ENCODE measurements at regions not wholly inside any gene's neighbourhood (a gene's known extent, or its start where the extent isn't known, plus 50 kb on each side); places are given as distances from the start of the nearest gene placed in this dataset.
A peak's percentile ranks its signal among the peaks of the same experiment; 100 is the strongest.
"Not testable (repeated sequence)": the region's sequence is repeated elsewhere in the genome, so short reads cannot be mapped to it uniquely, and the experiment has no call there.

GRCh38 chr1:102365071-102365470 lies 368.3 kb upstream of the OLFM3 start:
- Histone ChIP-seq H3K4me3 (no peak overlapping the region), H3K4me1 (replicated peaks in 1 of 2) (no peaks in the 10 kb centered on the region), H3K27ac (no peak overlapping the region)
- no peak for ATAC-seq (replicated peaks in 6 of 8)
- WGBS, 10 experiments: 44 to 100% (median 89%) methylated on average over 1 to 3 of the region's 3 CpGs; no CpG with 5 or more reads in 2 of the 10 experiments
- in situ Hi-C loops (cut with MboI; ENCODE audit: low pct_unique_long_range_greater_than_20kb in 2 of 9, low sequenced_read_pairs in 9 of 9, unreplicated experiment in 9 of 9): no loop called here

DNA sequence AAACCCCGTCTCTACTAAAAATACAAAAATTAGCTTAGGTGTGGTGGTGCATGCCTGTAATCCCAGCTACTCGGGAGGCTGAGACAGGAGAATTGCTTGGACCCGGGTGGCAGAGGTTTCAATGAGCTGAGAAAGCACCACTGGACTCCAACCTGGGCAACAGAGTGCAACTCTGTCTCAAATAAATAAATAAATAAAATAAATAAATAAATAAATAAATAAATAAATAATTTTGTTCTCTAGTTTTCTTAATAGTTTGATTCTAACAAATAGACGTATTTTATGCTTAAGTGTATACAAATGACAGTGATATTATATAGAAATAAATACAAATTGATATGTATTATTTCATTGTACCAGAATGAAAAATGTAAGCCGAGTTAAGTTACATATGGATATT lies 339.9 kb upstream of the OLFM3 start:
- WGBS, 10 experiments: 15 to 100% (median 94%) methylated on average over 2 to 5 of the region's 5 CpGs
- Histone ChIP-seq H3K4me1 (replicated peaks in 1 of 2) (peaks cover 0 to 5% of the 10 kb centered on the region in 2 donors), H3K4me3 (no peak overlapping the region), H3K27ac (no peak overlapping the region)
- no peak for ATAC-seq (replicated peaks in 6 of 8)
- in situ Hi-C loops (cut with MboI; ENCODE audit: low pct_unique_long_range_greater_than_20kb in 2 of 9, low sequenced_read_pairs in 9 of 9, unreplicated experiment in 9 of 9): no loop called here

GRCh38 chr1:102318104-102318806 lies 321.5 kb upstream of the OLFM3 start:
- H3K27ac ChIP-seq: no peak overlapping the region
- H3K4me1 ChIP-seq (replicated peaks in 1 of 2): no peaks in the 10 kb centered on the region
- no peak overlapping the region for H3K4me3 ChIP-seq
- no peak for ATAC-seq (replicated peaks in 6 of 8)
- 18 to 100% (median 86%) methylated on average over 1 to 4 of the region's 4 CpGs for WGBS, 10 experiments
- in situ Hi-C loops (cut with MboI; ENCODE audit: low pct_unique_long_range_greater_than_20kb in 2 of 9, low sequenced_read_pairs in 9 of 9, unreplicated experiment in 9 of 9): no loop called here

GRCh38 chr1:102315096-102315495 lies 318.4 kb upstream of the OLFM3 start:
- no peak overlapping the region for H3K27ac ChIP-seq
- H3K4me3 ChIP-seq: no peak overlapping the region
- in situ Hi-C loops (cut with MboI; ENCODE audit: low pct_unique_long_range_greater_than_20kb in 2 of 9, low sequenced_read_pairs in 9 of 9, unreplicated experiment in 9 of 9): no loop called here
- no peak for ATAC-seq (replicated peaks in 6 of 8)
- no peaks in the 10 kb centered on the region for H3K4me1 ChIP-seq (replicated peaks in 1 of 2)

DNA sequence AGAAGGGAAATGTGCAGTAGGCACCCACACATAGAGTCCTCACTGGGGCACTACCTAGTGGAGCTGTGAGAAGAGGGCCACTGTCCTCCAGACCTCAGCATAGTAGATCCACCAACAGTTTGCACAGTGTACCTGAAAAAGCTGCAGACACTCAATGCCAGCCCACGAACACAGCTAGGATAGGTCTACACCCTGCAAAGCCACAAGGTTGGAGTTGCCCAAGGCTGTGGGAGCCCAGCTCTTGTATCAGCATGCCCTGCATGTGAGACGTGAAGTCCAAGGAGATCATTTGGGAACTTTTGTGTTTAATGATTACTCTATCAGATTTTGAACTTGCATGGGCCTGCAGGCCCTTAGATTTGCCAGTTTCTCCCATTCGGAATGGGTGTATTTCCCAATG lies 299.4 kb upstream of the OLFM3 start:
- 8 to 100% (median 86%) methylated on average over 1 to 3 of the region's 3 CpGs; no CpG with 5 or more reads in 3 of the 10 experiments for WGBS, 10 experiments
- no peak overlapping the region for H3K27ac ChIP-seq
- no peak overlapping the region for H3K4me3 ChIP-seq
- no peaks in the 10 kb centered on the region for H3K4me1 ChIP-seq (replicated peaks in 1 of 2)
- no peak for ATAC-seq (replicated peaks in 6 of 8)
- in situ Hi-C loops (cut with MboI; ENCODE audit: low pct_unique_long_range_greater_than_20kb in 2 of 9, low sequenced_read_pairs in 9 of 9, unreplicated experiment in 9 of 9): no loop called here

- no peaks in the 10 kb centered on the region for H3K4me1 ChIP-seq (replicated peaks in 1 of 2)
- H3K4me3 ChIP-seq: no peak overlapping the region
- in situ Hi-C loops (cut with MboI; ENCODE audit: low pct_unique_long_range_greater_than_20kb in 2 of 9, low sequenced_read_pairs in 9 of 9, unreplicated experiment in 9 of 9): no loop called here
- 0 to 90% (median 52%) methylated on average over 1 of the region's 1 CpG; no CpG with 5 or more reads in 2 of the 10 experiments for WGBS, 10 experiments
- peak in 2 of 8 experiments; percentile 67 to 72 for ATAC-seq (replicated peaks in 6 of 8)
- no peak overlapping the region for H3K27ac ChIP-seq
These were observed 286.2 kb upstream of the OLFM3 start for GRCh38 chr1:102282955-102283354.

DNA sequence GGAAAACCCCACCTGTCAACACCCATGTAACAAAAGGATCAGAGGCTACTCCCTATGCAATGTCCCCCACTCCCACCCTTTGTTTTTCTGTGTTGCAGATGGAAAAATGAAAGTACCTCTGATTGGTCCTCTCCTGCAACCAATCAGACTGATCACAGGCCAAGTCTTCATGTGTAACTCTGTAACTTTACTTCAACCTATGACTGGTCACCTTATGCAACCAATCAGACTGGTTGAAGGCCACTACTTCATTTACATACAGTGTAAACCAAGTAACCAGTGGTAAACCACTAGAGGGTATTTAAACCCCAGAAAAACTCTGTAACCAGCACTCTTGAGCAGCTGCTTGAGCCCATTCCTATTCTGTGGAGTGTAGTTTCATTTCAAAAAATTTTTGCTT lies 266.3 kb upstream of the OLFM3 start:
- H3K27ac ChIP-seq: no peak overlapping the region
- in situ Hi-C loops (cut with MboI; ENCODE audit: low pct_unique_long_range_greater_than_20kb in 2 of 9, low sequenced_read_pairs in 9 of 9, unreplicated experiment in 9 of 9): no loop called here
- H3K4me3 ChIP-seq: no peak overlapping the region
- ATAC-seq (replicated peaks in 6 of 8): no peak
- H3K4me1 ChIP-seq (replicated peaks in 1 of 2): no peaks in the 10 kb centered on the region

- ATAC-seq (replicated peaks in 6 of 8): no peak
- in situ Hi-C loops (cut with MboI; ENCODE audit: low pct_unique_long_range_greater_than_20kb in 2 of 9, low sequenced_read_pairs in 9 of 9, unreplicated experiment in 9 of 9): no loop called here
- H3K4me3 ChIP-seq: no peak overlapping the region
- no peaks in the 10 kb centered on the region for H3K4me1 ChIP-seq (replicated peaks in 1 of 2)
- H3K27ac ChIP-seq: no peak overlapping the region
- WGBS, 10 experiments: 25 to 100% (median 80%) methylated on average over 1 to 4 of the region's 4 CpGs; no CpG with 5 or more reads in 1 of the 10 experiments
These were observed 256.2 kb upstream of the OLFM3 start for GRCh38 chr1:102252731-102253505.

DNA sequence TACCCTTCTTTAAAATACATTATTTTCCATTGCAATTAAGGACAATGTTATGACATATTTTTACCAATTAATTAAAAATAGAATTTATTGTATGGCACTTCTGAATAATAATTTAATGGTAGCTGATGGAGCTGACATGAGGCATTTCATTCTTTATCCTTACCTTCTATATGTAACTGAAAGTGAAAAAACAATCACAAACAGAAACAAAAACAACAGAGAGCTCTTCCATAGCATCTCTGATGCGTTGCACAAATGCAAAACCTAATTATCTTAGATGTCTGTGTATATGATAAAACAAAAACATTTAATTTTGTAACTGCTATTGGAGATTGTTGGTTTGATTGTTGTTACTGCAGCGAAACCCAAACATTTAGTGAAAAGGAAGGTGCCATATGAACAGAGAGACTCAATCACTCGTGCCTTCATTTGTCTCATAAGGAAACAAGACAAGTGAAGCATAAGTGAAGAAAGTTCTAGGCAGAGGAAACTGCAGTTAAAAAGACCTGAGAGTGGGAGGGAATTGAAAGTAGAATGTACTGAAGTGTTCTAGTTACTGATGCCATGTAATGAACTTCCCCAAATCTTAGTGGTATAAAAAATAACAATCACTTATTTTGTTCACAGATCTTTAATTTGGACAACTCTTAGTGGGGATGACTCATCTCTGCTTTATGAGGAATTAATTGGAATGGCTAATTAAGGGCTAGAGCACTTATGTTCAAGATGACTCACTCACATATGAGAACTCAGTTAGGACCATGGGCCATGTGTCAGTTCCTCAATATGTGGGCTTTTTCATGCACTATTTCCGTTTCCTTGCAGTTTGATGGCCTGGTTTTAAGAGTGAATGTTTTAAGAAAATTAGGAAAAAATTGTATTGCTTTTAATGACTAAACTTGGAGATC lies 245.0 kb upstream of the OLFM3 start:
- Histone ChIP-seq H3K27ac (no peak overlapping the region), H3K4me1 (replicated peaks in 1 of 2) (no peaks in the 10 kb centered on the region), H3K4me3 (no peak overlapping the region)
- ATAC-seq (replicated peaks in 6 of 8): peak in 1 of 8 experiments; percentile 49
- WGBS, 10 experiments: 0 to 94% (median 75%) methylated on average over 1 to 4 of the region's 4 CpGs
- in situ Hi-C loops (cut with MboI; ENCODE audit: low pct_unique_long_range_greater_than_20kb in 2 of 9, low sequenced_read_pairs in 9 of 9, unreplicated experiment in 9 of 9): no loop called here

GRCh38 chr1:102239247-102239646 lies 242.5 kb upstream of the OLFM3 start:
- WGBS, 10 experiments: 24 to 88% (median 62%) methylated on average over 2 to 3 of the region's 3 CpGs
- H3K4me3 ChIP-seq: no peak overlapping the region
- H3K27ac ChIP-seq: no peak overlapping the region
- no peak for ATAC-seq (replicated peaks in 6 of 8)
- in situ Hi-C loops (cut with MboI; ENCODE audit: low pct_unique_long_range_greater_than_20kb in 2 of 9, low sequenced_read_pairs in 9 of 9, unreplicated experiment in 9 of 9): no loop called here
- H3K4me1 ChIP-seq (replicated peaks in 1 of 2): no peaks in the 10 kb centered on the region

- Histone ChIP-seq H3K4me1 (replicated peaks in 1 of 2) (no peaks in the 10 kb centered on the region), H3K27ac (no peak overlapping the region), H3K4me3 (no peak overlapping the region)
- ATAC-seq (replicated peaks in 6 of 8): no peak
- in situ Hi-C loops (cut with MboI; ENCODE audit: low pct_unique_long_range_greater_than_20kb in 2 of 9, low sequenced_read_pairs in 9 of 9, unreplicated experiment in 9 of 9): no loop called here
- 37 to 100% (median 82%) methylated on average over 1 to 12 of the region's 31 CpGs; no CpG with 5 or more reads in 2 of the 10 experiments for WGBS, 10 experiments
These were observed 238.1 kb upstream of the OLFM3 start for GRCh38 chr1:102234753-102235359.

DNA sequence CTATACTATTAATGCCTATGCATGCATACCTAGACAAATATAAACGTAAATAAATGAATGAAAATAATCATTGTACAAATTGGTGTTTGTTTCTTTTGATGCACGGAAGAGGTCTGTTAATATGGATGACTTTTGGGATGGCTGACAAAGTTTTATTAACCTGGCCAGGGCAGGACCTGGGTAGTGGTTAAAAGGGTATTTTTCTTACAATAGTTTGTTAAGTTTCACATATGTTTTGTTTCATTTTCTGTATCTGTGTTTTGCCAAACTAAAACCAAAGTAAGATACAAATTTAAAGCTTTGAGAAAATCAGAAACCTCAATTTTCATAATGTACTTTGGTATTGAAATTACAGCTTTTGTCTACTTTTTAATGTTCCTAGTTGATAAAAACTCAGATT lies 222.7 kb upstream of the OLFM3 start:
- ATAC-seq (replicated peaks in 6 of 8): no peak
- H3K27ac ChIP-seq: no peak overlapping the region
- 0 to 100% (median 61%) methylated on average over 1 to 2 of the region's 2 CpGs for WGBS, 10 experiments
- H3K4me1 ChIP-seq (replicated peaks in 1 of 2): no peaks in the 10 kb centered on the region
- in situ Hi-C loops (cut with MboI; ENCODE audit: low pct_unique_long_range_greater_than_20kb in 2 of 9, low sequenced_read_pairs in 9 of 9, unreplicated experiment in 9 of 9): no loop called here
- H3K4me3 ChIP-seq: no peak overlapping the region

DNA sequence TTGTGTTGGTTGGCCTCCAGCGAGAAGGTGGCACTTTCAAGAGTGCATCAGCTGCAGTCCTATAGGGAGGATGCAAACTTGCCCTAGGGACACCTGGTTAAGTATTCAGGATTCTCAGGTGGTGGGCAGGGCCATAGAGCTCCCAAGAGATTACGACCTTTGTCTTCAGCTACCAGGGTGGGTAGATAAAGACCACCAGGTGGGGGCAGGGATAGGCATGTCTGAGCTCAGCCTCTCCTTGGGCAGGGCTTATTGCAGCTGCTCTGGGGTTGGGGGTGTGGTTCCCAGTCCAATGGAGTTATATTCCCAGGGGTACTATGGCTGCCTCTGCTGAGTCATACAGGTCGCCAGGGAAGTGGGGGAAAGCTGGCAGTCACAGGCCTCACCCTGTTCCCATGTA lies 214.2 kb upstream of the OLFM3 start:
- ATAC-seq (replicated peaks in 6 of 8); in situ Hi-C loops (cut with MboI; ENCODE audit: low pct_unique_long_range_greater_than_20kb in 2 of 9, low sequenced_read_pairs in 9 of 9, unreplicated experiment in 9 of 9); H3K4me3 ChIP-seq; H3K4me1 ChIP-seq (replicated peaks in 1 of 2); H3K27ac ChIP-seq: not testable (repeated sequence)
- WGBS, 10 experiments: 0 to 93% (median 83%) methylated on average over 1 to 3 of the region's 3 CpGs; no CpG with 5 or more reads in 3 of the 10 experiments
